SK-N-SH (cell line): ENCODE measurements at regions not wholly inside any gene's neighbourhood (a gene's known extent, or its start where the extent isn't known, plus 50 kb on each side); places are given as distances from the start of the nearest gene placed in this dataset.

Experiments
- ELF1 ChIP-seq: IDR thresholded peaks from 2 replicates; pipeline ENCODE4 v1.4.0; 2012
- EZH2phosphoT487 ChIP-seq: fragments of 200-600 bp; sonication (generic); IDR thresholded peaks from 2 replicates; pipeline ENCODE4 v1.6.1; 2017; ENCODE audit warnings: low read depth, mixed run types, mild to moderate bottlenecking, antibody characterized with exemption, moderate library complexity, borderline replicate concordance
- FOXJ3 ChIP-seq: sonication (generic); formaldehyde crosslinking; IDR thresholded peaks from 2 replicates; pipeline ENCODE4 v1.5.1; 2020; ENCODE audit warnings: mild to moderate bottlenecking, missing genetic modification reagents
- RFX5 ChIP-seq: IDR thresholded peaks from 2 replicates; pipeline ENCODE4 v1.6.1; 2012; ENCODE audit warnings: mild to moderate bottlenecking, improper control_type of control experiment, low read length
- SIN3A ChIP-seq: IDR thresholded peaks from 2 replicates; pipeline ENCODE4 v1.6.1; 2012; ENCODE audit warnings: low read depth, mild to moderate bottlenecking, low read length, moderate library complexity, borderline replicate concordance
- TF ChIP-seq, protein P1 (sequence below): fragments of 200-600 bp; sonication (generic); IDR thresholded peaks from 2 replicates; pipeline ENCODE4 v1.6.1; 2017; ENCODE audit warnings: antibody characterized with exemption, mild to moderate bottlenecking, moderate library complexity
- TF ChIP-seq, protein P2 (sequence below): IDR thresholded peaks from 2 replicates; pipeline ENCODE4; 2012
- TF ChIP-seq, protein P3 (sequence below): fragments of 150-350 bp; IDR thresholded peaks from 2 replicates; pipeline ENCODE4 v1.6.1; 2017; ENCODE audit warnings: antibody characterized with exemption, low read length, low read depth, borderline replicate concordance

DNA sequence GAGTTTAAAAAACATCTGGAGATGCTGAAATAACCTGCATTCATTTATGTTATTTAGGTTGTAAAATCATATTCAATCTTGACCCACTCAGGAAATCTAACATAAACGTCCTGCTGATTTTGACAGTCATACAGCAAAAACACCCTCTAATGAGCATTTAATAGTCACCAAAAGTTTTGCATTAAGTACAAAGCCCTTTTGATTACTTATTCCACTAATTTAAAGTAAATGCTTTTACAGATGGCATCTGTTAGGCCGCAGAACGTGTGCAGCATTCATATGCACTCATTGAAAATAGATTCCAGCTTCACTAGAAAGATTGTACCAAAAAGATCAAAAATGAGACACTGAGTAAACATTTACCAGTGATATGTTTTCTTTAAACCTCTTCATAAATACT, 1295.1 kb downstream of the EFNB2 start:
- TF ChIP-seq FOXJ3 (CRISPR knock-in tag) (no peak), EZH2phosphoT487 (no peak), SIN3A (no peak), ELF1 (no peak), RFX5 (no peak)
- TF ChIP-seq, protein P1, sequence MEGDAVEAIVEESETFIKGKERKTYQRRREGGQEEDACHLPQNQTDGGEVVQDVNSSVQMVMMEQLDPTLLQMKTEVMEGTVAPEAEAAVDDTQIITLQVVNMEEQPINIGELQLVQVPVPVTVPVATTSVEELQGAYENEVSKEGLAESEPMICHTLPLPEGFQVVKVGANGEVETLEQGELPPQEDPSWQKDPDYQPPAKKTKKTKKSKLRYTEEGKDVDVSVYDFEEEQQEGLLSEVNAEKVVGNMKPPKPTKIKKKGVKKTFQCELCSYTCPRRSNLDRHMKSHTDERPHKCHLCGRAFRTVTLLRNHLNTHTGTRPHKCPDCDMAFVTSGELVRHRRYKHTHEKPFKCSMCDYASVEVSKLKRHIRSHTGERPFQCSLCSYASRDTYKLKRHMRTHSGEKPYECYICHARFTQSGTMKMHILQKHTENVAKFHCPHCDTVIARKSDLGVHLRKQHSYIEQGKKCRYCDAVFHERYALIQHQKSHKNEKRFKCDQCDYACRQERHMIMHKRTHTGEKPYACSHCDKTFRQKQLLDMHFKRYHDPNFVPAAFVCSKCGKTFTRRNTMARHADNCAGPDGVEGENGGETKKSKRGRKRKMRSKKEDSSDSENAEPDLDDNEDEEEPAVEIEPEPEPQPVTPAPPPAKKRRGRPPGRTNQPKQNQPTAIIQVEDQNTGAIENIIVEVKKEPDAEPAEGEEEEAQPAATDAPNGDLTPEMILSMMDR = no peak
- TF ChIP-seq, protein P2, sequence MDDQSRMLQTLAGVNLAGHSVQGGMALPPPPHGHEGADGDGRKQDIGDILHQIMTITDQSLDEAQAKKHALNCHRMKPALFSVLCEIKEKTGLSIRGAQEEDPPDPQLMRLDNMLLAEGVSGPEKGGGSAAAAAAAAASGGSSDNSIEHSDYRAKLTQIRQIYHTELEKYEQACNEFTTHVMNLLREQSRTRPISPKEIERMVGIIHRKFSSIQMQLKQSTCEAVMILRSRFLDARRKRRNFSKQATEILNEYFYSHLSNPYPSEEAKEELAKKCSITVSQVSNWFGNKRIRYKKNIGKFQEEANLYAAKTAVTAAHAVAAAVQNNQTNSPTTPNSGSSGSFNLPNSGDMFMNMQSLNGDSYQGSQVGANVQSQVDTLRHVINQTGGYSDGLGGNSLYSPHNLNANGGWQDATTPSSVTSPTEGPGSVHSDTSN = no peak
- TF ChIP-seq, protein P3, sequence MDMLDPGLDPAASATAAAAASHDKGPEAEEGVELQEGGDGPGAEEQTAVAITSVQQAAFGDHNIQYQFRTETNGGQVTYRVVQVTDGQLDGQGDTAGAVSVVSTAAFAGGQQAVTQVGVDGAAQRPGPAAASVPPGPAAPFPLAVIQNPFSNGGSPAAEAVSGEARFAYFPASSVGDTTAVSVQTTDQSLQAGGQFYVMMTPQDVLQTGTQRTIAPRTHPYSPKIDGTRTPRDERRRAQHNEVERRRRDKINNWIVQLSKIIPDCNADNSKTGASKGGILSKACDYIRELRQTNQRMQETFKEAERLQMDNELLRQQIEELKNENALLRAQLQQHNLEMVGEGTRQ = no peak
